ENCODE measurements at regions not wholly inside any gene's neighbourhood (a gene's known extent, or its start where the extent isn't known, plus 50 kb on each side); places are given as distances from the start of the nearest gene placed in this dataset.
A peak's percentile ranks its signal among the peaks of the same experiment; 100 is the strongest.

DNA sequence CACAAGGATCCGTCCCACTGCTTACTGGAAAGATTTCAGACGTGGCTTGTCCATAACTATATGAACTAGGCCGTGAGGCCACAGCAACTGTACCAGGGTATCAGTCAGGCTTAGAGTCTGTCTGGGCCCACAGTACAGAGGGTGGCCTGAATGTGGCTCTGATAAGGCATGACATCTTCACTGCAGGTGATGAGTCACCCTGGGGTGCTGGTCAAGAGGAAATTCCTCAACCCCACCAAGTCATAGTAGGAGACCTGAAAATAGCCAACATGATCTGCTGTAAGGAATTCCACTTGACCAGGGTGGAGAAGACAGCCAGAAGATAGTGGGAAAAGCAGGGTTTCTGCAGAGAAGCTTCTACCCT is 107.7 kb downstream of the INHBB start:
- H3K4me3 ChIP-seq (replicated peaks; ENCODE audit: low read depth, low read length) = no peak overlapping the region
- TF ChIP-seq, protein P1, sequence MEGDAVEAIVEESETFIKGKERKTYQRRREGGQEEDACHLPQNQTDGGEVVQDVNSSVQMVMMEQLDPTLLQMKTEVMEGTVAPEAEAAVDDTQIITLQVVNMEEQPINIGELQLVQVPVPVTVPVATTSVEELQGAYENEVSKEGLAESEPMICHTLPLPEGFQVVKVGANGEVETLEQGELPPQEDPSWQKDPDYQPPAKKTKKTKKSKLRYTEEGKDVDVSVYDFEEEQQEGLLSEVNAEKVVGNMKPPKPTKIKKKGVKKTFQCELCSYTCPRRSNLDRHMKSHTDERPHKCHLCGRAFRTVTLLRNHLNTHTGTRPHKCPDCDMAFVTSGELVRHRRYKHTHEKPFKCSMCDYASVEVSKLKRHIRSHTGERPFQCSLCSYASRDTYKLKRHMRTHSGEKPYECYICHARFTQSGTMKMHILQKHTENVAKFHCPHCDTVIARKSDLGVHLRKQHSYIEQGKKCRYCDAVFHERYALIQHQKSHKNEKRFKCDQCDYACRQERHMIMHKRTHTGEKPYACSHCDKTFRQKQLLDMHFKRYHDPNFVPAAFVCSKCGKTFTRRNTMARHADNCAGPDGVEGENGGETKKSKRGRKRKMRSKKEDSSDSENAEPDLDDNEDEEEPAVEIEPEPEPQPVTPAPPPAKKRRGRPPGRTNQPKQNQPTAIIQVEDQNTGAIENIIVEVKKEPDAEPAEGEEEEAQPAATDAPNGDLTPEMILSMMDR (IDR thresholded peaks at IDR 0.05; ENCODE audit: low read length, missing control alignments) = no peak
- DNase-seq (ENCODE audit: low read depth) = peak; percentile 23

DNA sequence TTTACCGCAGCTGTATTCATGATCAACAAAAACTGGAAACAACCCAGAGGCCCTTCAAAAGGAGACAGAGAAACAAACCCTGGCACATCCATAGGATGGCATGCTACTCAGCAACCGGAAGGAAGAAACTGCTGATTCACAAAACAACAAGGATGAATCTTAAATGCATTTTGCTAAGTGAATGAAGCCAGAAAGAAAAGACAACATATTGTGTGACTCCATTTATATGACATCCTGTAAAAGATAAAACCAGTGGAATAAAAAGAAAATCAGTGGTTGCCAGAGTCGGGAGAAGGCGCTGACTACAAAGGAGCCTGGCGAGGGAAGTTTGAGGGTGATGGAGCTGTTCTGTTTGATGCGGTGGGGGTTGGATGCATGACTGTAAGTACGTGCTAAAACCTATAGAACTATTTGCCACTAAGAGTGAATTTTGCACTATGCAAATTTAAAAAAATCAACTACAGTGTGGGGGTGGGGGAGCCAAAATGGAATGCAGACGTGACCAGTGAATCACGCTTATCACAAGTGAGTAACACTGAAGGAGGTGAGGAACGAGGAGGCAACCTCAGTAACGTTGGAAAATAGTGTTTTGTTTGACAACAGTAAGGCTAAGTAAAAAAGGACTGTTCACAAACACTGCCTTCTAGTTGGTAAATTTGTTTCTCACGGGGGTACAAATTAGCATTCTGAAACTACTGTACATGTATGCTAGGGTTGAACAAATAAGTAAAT is 108.9 kb downstream of the INHBB start:
- TF ChIP-seq, protein P1 (IDR thresholded peaks at IDR 0.05; ENCODE audit: low read length, missing control alignments) = no peak
- no peak overlapping the region for H3K4me3 ChIP-seq (replicated peaks; ENCODE audit: low read depth, low read length)
- peak; percentile 79 for DNase-seq (ENCODE audit: low read depth)

DNA sequence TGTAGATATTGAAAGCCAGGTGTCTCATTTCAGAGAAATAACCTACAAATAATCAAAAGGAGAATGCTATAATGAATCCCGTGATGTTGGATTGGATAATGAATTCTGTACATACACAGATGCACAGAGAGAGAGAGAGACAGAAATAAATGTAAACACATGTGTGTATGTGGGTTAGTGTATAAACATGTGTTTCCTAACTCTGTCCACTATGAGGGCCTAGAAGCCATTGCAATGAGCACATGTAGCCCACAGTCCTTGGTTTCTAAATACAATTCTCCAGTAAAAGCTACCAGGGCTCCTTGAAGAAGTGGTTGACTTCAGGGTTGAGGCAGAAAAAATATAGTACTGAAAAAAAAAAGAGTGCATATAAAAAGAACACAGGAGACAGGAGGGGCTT is 109.5 kb downstream of the INHBB start:
- TF ChIP-seq, protein P1 (IDR thresholded peaks at IDR 0.05; ENCODE audit: low read length, missing control alignments) = no peak
- peak; percentile 20 for DNase-seq (ENCODE audit: low read depth)
- no peak overlapping the region for H3K4me3 ChIP-seq (replicated peaks; ENCODE audit: low read depth, low read length)

DNA sequence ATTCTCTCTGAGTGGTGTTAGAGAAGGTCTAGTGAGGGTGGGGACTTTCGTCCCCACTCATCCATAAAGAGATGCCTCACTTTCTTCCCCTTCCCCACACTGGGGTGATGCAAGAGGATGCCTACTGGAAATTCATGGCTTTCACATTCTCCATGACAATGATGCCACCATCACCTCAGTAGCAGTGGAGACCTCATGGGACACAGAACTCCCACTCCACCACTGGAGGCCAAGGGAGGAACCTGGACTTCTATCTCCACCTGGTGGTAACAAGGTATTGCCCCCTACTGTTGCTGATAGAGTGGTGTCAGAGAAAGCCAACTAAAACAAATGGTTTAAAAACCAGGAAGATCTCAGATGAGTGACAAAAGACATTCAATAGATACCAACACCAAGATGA is 110.9 kb downstream of the INHBB start:
- TF ChIP-seq, protein P1 (IDR thresholded peaks at IDR 0.05; ENCODE audit: low read length, missing control alignments) = no peak
- DNase-seq (ENCODE audit: low read depth) = no peak
- H3K4me3 ChIP-seq (replicated peaks; ENCODE audit: low read depth, low read length) = no peak overlapping the region

DNA sequence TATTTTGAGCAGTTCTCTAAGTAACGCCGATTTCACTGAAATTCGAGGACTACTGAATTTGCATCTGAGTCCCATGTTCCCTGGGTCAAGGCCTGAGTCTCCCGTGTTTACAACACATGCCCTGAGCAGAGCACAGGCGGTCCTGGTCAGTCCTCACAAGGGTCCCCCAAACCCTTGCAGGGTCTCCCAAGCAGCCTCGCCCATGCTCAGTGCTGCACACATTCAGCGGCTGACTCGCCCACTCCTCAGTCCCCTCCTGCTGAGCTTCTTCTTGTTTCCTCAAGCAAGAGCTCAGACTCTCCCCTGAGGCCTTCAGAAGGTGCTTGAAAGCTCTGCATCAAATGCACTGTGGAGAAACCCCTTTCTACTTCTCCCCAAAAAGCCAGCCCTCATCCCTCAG is 114.6 kb downstream of the INHBB start:
- no peak for DNase-seq (ENCODE audit: low read depth)
- TF ChIP-seq, protein P1 (IDR thresholded peaks at IDR 0.05; ENCODE audit: low read length, missing control alignments) = no peak
- H3K4me3 ChIP-seq (replicated peaks; ENCODE audit: low read depth, low read length) = no peak overlapping the region

DNA sequence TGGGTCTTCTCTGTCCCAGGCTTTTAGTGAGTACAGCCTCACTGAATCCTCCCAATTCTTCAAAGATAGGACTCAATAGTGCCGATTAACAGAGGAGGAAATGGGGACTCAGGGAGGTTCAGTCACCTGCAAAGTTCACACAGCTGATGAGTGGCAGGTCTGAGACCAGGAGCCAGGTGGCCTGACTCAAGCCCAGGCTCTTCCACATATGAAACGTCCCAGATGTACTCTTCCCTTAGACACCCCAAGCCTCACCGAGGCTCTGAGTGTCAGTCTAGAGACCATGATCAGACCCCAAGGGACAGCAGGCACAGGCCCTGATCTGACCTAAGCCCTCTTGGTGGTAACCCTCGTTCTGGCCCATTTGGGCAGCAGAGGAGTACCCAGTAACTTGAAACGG is 115.2 kb downstream of the INHBB start:
- no peak for DNase-seq (ENCODE audit: low read depth)
- TF ChIP-seq, protein P1 (IDR thresholded peaks at IDR 0.05; ENCODE audit: low read length, missing control alignments) = no peak
- no peak overlapping the region for H3K4me3 ChIP-seq (replicated peaks; ENCODE audit: low read depth, low read length)
